ENCODE measurements at regions not wholly inside any gene's neighbourhood (a gene's known extent, or its start where the extent isn't known, plus 50 kb on each side); places are given as distances from the start of the nearest gene placed in this dataset.
"Not testable (repeated sequence)": the region's sequence is repeated elsewhere in the genome, so short reads cannot be mapped to it uniquely, and the experiment has no call there.

GRCh38 chr1:149641179-149641578, 57.5 kb downstream of the PPIAL4C start:
- TF ChIP-seq CREB1 (CRISPR knock-in tag; IDR thresholded peaks at IDR 0.05; ENCODE audit: low read depth); CTCF (conservative IDR thresholded peaks at IDR 0.05; ENCODE audit: low read depth in 2 of 2); POLR2AphosphoS5 (IDR thresholded peaks at IDR 0.05; ENCODE audit: low read depth); EZH2phosphoT487 (IDR thresholded peaks at IDR 0.05; ENCODE audit: unreplicated experiment); JUNB (IDR thresholded peaks at IDR 0.05; ENCODE audit: unreplicated experiment); EZH2 (IDR thresholded peaks at IDR 0.05; ENCODE audit: low read depth, unreplicated experiment); ZNF114 (CRISPR knock-in tag; IDR thresholded peaks at IDR 0.05); REST (IDR thresholded peaks at IDR 0.05; ENCODE audit: unreplicated experiment): not testable (repeated sequence)
